CD4-positive, alpha-beta T cell (primary cell): ENCODE measurements at regions not wholly inside any gene's neighbourhood (a gene's known extent, or its start where the extent isn't known, plus 50 kb on each side); places are given as distances from the start of the nearest gene placed in this dataset.

ENCODE experiments used
- ATAC-seq: fragments of 200-7000 bp; cut with Tn5 transposase; one replicate; pipeline ENCODE4 v1.10.0; 2022; ENCODE audit warnings: mild to moderate bottlenecking; ENCODE audit not compliant: poor library complexity
- CTCF ChIA-PET: fragments of 350-600 bp; sonication (Branson Sonifier 250); formaldehyde crosslinking; loops from one replicate; lab custom pipeline; 2021; ENCODE audit warnings: antibody characterized with exemption, inconsistent platforms; lab: Charles Lee
- POLR2A ChIA-PET: fragments of 350-600 bp; sonication (Branson Sonifier 250); formaldehyde crosslinking; loops from one replicate; lab custom pipeline; 2021; ENCODE audit warnings: antibody characterized with exemption, inconsistent platforms; lab: Charles Lee
- DNase-seq, 14 experiments: peaks; one replicate each; pipeline ENCODE4 v3.0.0-alpha.2; 2013 to 2020; ENCODE audit warnings: mixed read lengths in 2 of 14
- H3K27ac ChIP-seq, 2 donors: one replicate each; pipeline versions ENCODE4 v1.5.1 to v1.7.0; 2013; ENCODE audit warnings: low read length in 2 of 2, low read depth in 1 of 2, mild to moderate bottlenecking in 1 of 2
- H3K27me3 ChIP-seq, 2 experiments: 1 replicate in 1 of 2; 2 replicates in 1 of 2; pipeline versions ENCODE4 v1.6.1 to v1.7.0; 2013; ENCODE audit warnings: low read length in 2 of 2, control low read depth in 1 of 2, mild to moderate bottlenecking in 1 of 2, moderate library complexity in 1 of 2; ENCODE audit not compliant: insufficient read depth in 2 of 2, control insufficient read depth in 1 of 2
- H3K36me3 ChIP-seq: one replicate; pipeline ENCODE4 v1.6.1; 2013; ENCODE audit warnings: low read length, control low read depth; ENCODE audit not compliant: insufficient read depth
- H3K4me1 ChIP-seq: one replicate; pipeline ENCODE4 v1.6.1; 2013; ENCODE audit warnings: low read length, control low read depth; ENCODE audit not compliant: insufficient read depth
- H3K4me3 ChIP-seq: one replicate; pipeline ENCODE4 v1.5.1; 2013; ENCODE audit warnings: mild to moderate bottlenecking, low read length, moderate library complexity
- H3K9me3 ChIP-seq, 2 experiments: 1 replicate in 1 of 2; 2 replicates in 1 of 2; pipeline versions ENCODE4 v1.6.1 to v1.7.0; 2013; ENCODE audit warnings: low read length in 2 of 2, mild to moderate bottlenecking in 2 of 2, control low read depth in 1 of 2, moderate library complexity in 1 of 2; ENCODE audit not compliant: control insufficient read depth in 1 of 2, insufficient read depth in 1 of 2
- H3K27ac Mint-ChIP-seq: one replicate; pipeline ENCODE4 v1.8.0; 2020; ENCODE audit warnings: mixed read lengths
- H3K27me3 Mint-ChIP-seq: one replicate; pipeline ENCODE4 v1.8.0; 2021; ENCODE audit warnings: mixed read lengths
- H3K36me3 Mint-ChIP-seq: one replicate; pipeline ENCODE4 v1.8.0; 2021; ENCODE audit warnings: low read depth, mixed read lengths
- H3K4me1 Mint-ChIP-seq: one replicate; pipeline ENCODE4 v1.8.0; 2021; ENCODE audit warnings: low read depth, mixed read lengths
- H3K4me3 Mint-ChIP-seq: one replicate; pipeline ENCODE4 v1.8.0; 2020; ENCODE audit warnings: mild to moderate bottlenecking, mixed read lengths
- H3K9me3 Mint-ChIP-seq: one replicate; pipeline ENCODE4 v1.8.0; 2020; ENCODE audit warnings: mixed read lengths
- CTCF ChIP-seq: fragments of 200-600 bp; IDR thresholded peaks from one replicate; pipeline ENCODE4 v1.8.0; 2022; ENCODE audit warnings: antibody characterized with exemption, mild to moderate bottlenecking
- intact Hi-C, 2 experiments: fragments of 100-400 bp; cut with DNase I in 1 of 2; cut with micrococcal nuclease in 1 of 2; formaldehyde crosslinking; loops; one replicate each; pipeline versions ENCODE4 v1.15.1 to v1.9.0; 2023 to 2025; cut with DNase I, micrococcal nuclease

- Mint-ChIP-seq H3K9me3 (peaks cover 3% of the 10 kb centered on the region), H3K4me1 (no peaks in the 10 kb centered on the region), H3K36me3 (no peaks in the 10 kb centered on the region), H3K4me3 (no peak overlapping the region), H3K27ac (no peak overlapping the region), H3K27me3 (no peaks in the 10 kb centered on the region)
- TF ChIP-seq CTCF: no peak
- no peak overlapping the region for H3K27ac ChIP-seq
- DNase-seq (no peak), ATAC-seq (no peak)
- no peaks in the 10 kb centered on the region for H3K36me3 ChIP-seq
- CTCF ChIA-PET: no interaction called here
- peaks cover 9 to 14% of the 10 kb centered on the region in 2 experiments for H3K9me3 ChIP-seq
- intact Hi-C loops: no loop called here
- no peaks in the 10 kb centered on the region for H3K4me1 ChIP-seq
- H3K4me3 ChIP-seq: no peak overlapping the region
- no peaks in the 10 kb centered on the region for H3K27me3 ChIP-seq
- POLR2A ChIA-PET: no interaction called here
Measured at GRCh38 chr17:77020973-77021372, 119.8 kb upstream of the SEC14L1 start.

- no peak for DNase-seq
- H3K36me3 ChIP-seq: no peaks in the 10 kb centered on the region
- H3K4me1 ChIP-seq: no peaks in the 10 kb centered on the region
- peaks cover 3% of the 10 kb centered on the region for H3K9me3 Mint-ChIP-seq
- CTCF ChIA-PET: no interaction called here
- H3K4me3 Mint-ChIP-seq: no peak overlapping the region
- no peak for ATAC-seq
- POLR2A ChIA-PET: no interaction called here
- TF ChIP-seq CTCF: no peak
- H3K27me3 ChIP-seq: no peaks in the 10 kb centered on the region
- H3K4me1 Mint-ChIP-seq: no peaks in the 10 kb centered on the region
- peaks cover 9 to 23% of the 10 kb centered on the region in 2 experiments for H3K9me3 ChIP-seq
- no peak overlapping the region for H3K27ac ChIP-seq
- no peak overlapping the region for H3K4me3 ChIP-seq
- H3K27me3 Mint-ChIP-seq: no peaks in the 10 kb centered on the region
- H3K36me3 Mint-ChIP-seq: no peaks in the 10 kb centered on the region
- intact Hi-C loops: no loop called here
- no peak overlapping the region for H3K27ac Mint-ChIP-seq
Measured at GRCh38 chr17:77022766-77023165, 118.0 kb upstream of the SEC14L1 start.

GRCh38 chr17:77025781-77026180 is 115.0 kb upstream of the SEC14L1 start:
- Histone ChIP-seq H3K4me3 (no peak overlapping the region), H3K36me3 (no peaks in the 10 kb centered on the region), H3K4me1 (no peaks in the 10 kb centered on the region), H3K27me3 (no peaks in the 10 kb centered on the region), H3K27ac (no peak overlapping the region), H3K9me3 (peaks cover 9 to 24% of the 10 kb centered on the region in 2 experiments)
- Mint-ChIP-seq H3K36me3 (no peaks in the 10 kb centered on the region), H3K27me3 (no peaks in the 10 kb centered on the region), H3K27ac (no peak overlapping the region), H3K4me1 (no peaks in the 10 kb centered on the region), H3K4me3 (no peak overlapping the region), H3K9me3 (peaks cover 3% of the 10 kb centered on the region)
- POLR2A ChIA-PET: no interaction called here
- no peak for ATAC-seq
- TF ChIP-seq CTCF: no peak
- intact Hi-C loops: no loop called here
- CTCF ChIA-PET: no interaction called here
- no peak for DNase-seq
